HepG2 (cell line): ENCODE measurements at regions not wholly inside any gene's neighbourhood (a gene's known extent, or its start where the extent isn't known, plus 50 kb on each side); places are given as distances from the start of the nearest gene placed in this dataset.

Source experiments
- ATAC-seq: fragments of 200-7000 bp; cut with Tn5 transposase; 3 replicates; pipeline ENCODE4 v1.9.1; 2020; ENCODE audit warnings: mild to moderate bottlenecking, moderate library complexity
- BruUV-seq: library from RNA; stranded (reverse); fragments of 400-500 nt; replicated peaks from 2 replicates; lab custom pipeline; 2021; lab: Mats Ljungman, UMichigan
- CTCF ChIA-PET: fragments of 300-600 bp; formaldehyde crosslinking; extraction: SDS; loops from one replicate; lab custom pipeline; 2021; ENCODE audit warnings: low total read pairs, inconsistent platforms, low intra/inter-chr PET ratio; lab: Yijun Ruan, JAX
- POLR2A ChIA-PET: fragments of 350-600 bp; sonication (Branson Sonifier 250); formaldehyde crosslinking; loops from one replicate; lab custom pipeline; 2020; ENCODE audit warnings: antibody characterized with exemption, inconsistent platforms; lab: Yijun Ruan, JAX
- DNase-seq: peaks from one replicate; pipeline ENCODE4 v3.0.0-alpha.2; 2015; ENCODE audit warnings: low spot score
- FAIRE-seq: peaks from 3 replicates; lab custom pipeline; 2011; peaks lifted over from hg19 to GRCh38; lab: Jason Lieb, UNC
- H2AFZ ChIP-seq: one replicate; pipeline ENCODE4 v1.6.1; 2011; ENCODE audit warnings: low read length, inconsistent platforms
- H3K27ac ChIP-seq: fragments of 300-600 bp; 3 replicates; pipeline ENCODE4 v1.8.0; 2011; ENCODE audit warnings: mixed run types, mild to moderate bottlenecking, mixed read lengths, low read length, inconsistent platforms; ENCODE audit not compliant: insufficient read depth; ENCODE audit errors: extremely low read length
- H3K27me3 ChIP-seq, 2 experiments: fragments of 200-600 bp in 1 of 2; 2 replicates in 1 of 2; 3 replicates in 1 of 2; pipeline versions ENCODE4 v1.6.0 to v1.8.0; 2011; ENCODE audit warnings: low read length in 2 of 2, mild to moderate bottlenecking in 2 of 2, moderate library complexity in 2 of 2, inconsistent platforms in 1 of 2; ENCODE audit not compliant: insufficient read depth in 2 of 2, control insufficient read depth in 1 of 2
- H3K36me3 ChIP-seq, 2 experiments: fragments of 200-600 bp in 1 of 2; replicated peaks in 1 of 2; 2 replicates in 1 of 2; 3 replicates in 1 of 2; pipeline versions ENCODE4 v1.5.1 to v1.8.0; 2011; ENCODE audit warnings: low read length in 2 of 2, inconsistent platforms in 1 of 2; ENCODE audit not compliant: insufficient read depth in 2 of 2, control insufficient read depth in 1 of 2
- H3K4me1 ChIP-seq: 2 replicates; pipeline ENCODE4 v1.5.1; 2012; ENCODE audit warnings: low read length, inconsistent platforms; ENCODE audit not compliant: insufficient read depth
- H3K4me2 ChIP-seq: 2 replicates; pipeline ENCODE4 v1.6.0; 2011; ENCODE audit warnings: low read depth, low read length, inconsistent platforms
- H3K4me3 ChIP-seq, 3 experiments: fragments of 200-600 bp in 1 of 3; sonication (generic), shearing (Covaris generic) in 1 of 3; replicated peaks in 1 of 3; 2 replicates each; pipeline ENCODE4 v1.5.1; 2011 to 2016; ENCODE audit warnings: low read length in 3 of 3, inconsistent platforms in 2 of 3, low read depth in 2 of 3, mild to moderate bottlenecking in 2 of 3, control low read depth in 1 of 3, mixed read lengths in 1 of 3; ENCODE audit not compliant: insufficient read depth in 1 of 3
- H3K79me2 ChIP-seq: one replicate; pipeline ENCODE4 v1.6.1; 2011; ENCODE audit warnings: low read length, inconsistent platforms; ENCODE audit not compliant: insufficient read depth
- H3K9ac ChIP-seq: 2 replicates; pipeline ENCODE4 v1.6.0; 2011; ENCODE audit warnings: mild to moderate bottlenecking, low read depth, low read length, inconsistent platforms; ENCODE audit not compliant: insufficient read depth
- H3K9me3 ChIP-seq: 2 replicates; pipeline ENCODE4 v1.5.1; 2012; ENCODE audit warnings: mild to moderate bottlenecking, low read length
- H4K20me1 ChIP-seq: 2 replicates; pipeline ENCODE4 v1.6.0; 2011; ENCODE audit warnings: inconsistent platforms, mild to moderate bottlenecking, low read length, moderate library complexity; ENCODE audit not compliant: insufficient read depth
- HNF1B ChIP-seq: sonication (generic); formaldehyde crosslinking; IDR thresholded peaks from 2 replicates; pipeline ENCODE4 v1.5.1; 2020; ENCODE audit warnings: mild to moderate bottlenecking, moderate library complexity, missing genetic modification reagents
- ZBTB43 ChIP-seq: sonication (generic); formaldehyde crosslinking; conservative IDR thresholded peaks from 2 replicates; pipeline ENCODE4 v1.4.0; 2020; ENCODE audit warnings: missing genetic modification reagents
- ZNF235 ChIP-seq: sonication (generic); formaldehyde crosslinking; IDR thresholded peaks from 2 replicates; pipeline ENCODE4 v1.8.1; 2023; ENCODE audit warnings: mild to moderate bottlenecking, missing genetic modification reagents, borderline replicate concordance
- ZNF616 ChIP-seq: sonication (generic); formaldehyde crosslinking; IDR thresholded peaks from 2 replicates; pipeline ENCODE4 v1.5.0; 2020; ENCODE audit warnings: low read depth, mild to moderate bottlenecking, missing genetic modification reagents
- WGBS: methylation state at CpG from one replicate; pipeline ENCODE4 v1.1.6; 2017; ENCODE audit warnings: low lambda C conversion rate; 5-methylcytosine and 5-hydroxymethylcytosine counted together
- in situ Hi-C: cut with HindIII; loops from 2 replicates; pipeline ENCODE4 v1.10.0; 2017; ENCODE audit warnings: low pct_unique_long_range_greater_than_20kb; ENCODE audit not compliant: extremely low pct_ligation_motif_present
- intact Hi-C: fragments of 100-400 bp; cut with micrococcal nuclease; formaldehyde crosslinking; loops from one replicate; pipeline ENCODE4 v1.10.0; 2022; ENCODE audit not compliant: unreplicated experiment

GRCh38 chr12:127642208-127642607 is 624.8 kb upstream of the TMEM132C start (continued):
- TF ChIP-seq HNF1B (CRISPR knock-in tag), result no peak
- no peak for TF ChIP-seq ZNF235 (CRISPR knock-in tag)

- intact Hi-C loops (no loop called here), in situ Hi-C loops (no loop called here)
- CTCF ChIA-PET, result no interaction called here
- no peak overlapping the region for H3K9ac ChIP-seq
- no peaks in the 10 kb centered on the region for H3K79me2 ChIP-seq
- TF ChIP-seq ZNF616 (CRISPR knock-in tag) (no peak), ZBTB43 (CRISPR knock-in tag) (no peak)
- BruUV-seq, result no TSS peak
- ATAC-seq (no peak), FAIRE-seq (no peak), DNase-seq (no peak)
- no peak overlapping the region for H3K4me2 ChIP-seq
- no peaks in the 10 kb centered on the region for H3K4me1 ChIP-seq
- no peak overlapping the region for H2AFZ ChIP-seq
- no peaks in the 10 kb centered on the region; the same call in none of the 2 replicates for H3K9me3 ChIP-seq
- no peaks in the 10 kb centered on the region for H3K27me3 ChIP-seq
- H3K4me3 ChIP-seq, result no peak overlapping the region
- no peaks in the 10 kb centered on the region for H3K36me3 ChIP-seq
- POLR2A ChIA-PET, result no interaction called here
- no peaks in the 10 kb centered on the region for H4K20me1 ChIP-seq
- WGBS, result 5% methylated on average over 5 of the region's 5 CpGs
- H3K27ac ChIP-seq, result no peak overlapping the region
These were observed 618.6 kb upstream of the TMEM132C start for GRCh38 chr12:127648321-127648720.
